CD4-positive, alpha-beta T cell treated with Interleukin-12 subunit alpha and Interleukin-12 subunit beta, for 1 hour (primary cell): ENCODE measurements at regions not wholly inside any gene's neighbourhood (a gene's known extent, or its start where the extent isn't known, plus 50 kb on each side); places are given as distances from the start of the nearest gene placed in this dataset.
"Not testable (repeated sequence)": the region's sequence is repeated elsewhere in the genome, so short reads cannot be mapped to it uniquely, and the experiment has no call there.

Experiments
- DNase-seq: peaks from one replicate; pipeline ENCODE4 v3.0.0-alpha.2; 2020

- peak; percentile 22 for DNase-seq
Observed at GRCh38 chr20:53657279-53657678, 63.6 kb upstream of the ZNF217 start.

- DNase-seq: no peak
Observed at GRCh38 chr20:53656293-53657202, 62.9 kb upstream of the ZNF217 start.

- DNase-seq: no peak
Observed at GRCh38 chr20:53655625-53656292, 62.1 kb upstream of the ZNF217 start.

GRCh38 chr20:53654932-53655624 lies 61.4 kb upstream of the ZNF217 start:
- no peak for DNase-seq

GRCh38 chr20:53654521-53654920 lies 60.9 kb upstream of the ZNF217 start:
- DNase-seq: not testable (repeated sequence)

GRCh38 chr20:53652859-53653517 lies 59.3 kb upstream of the ZNF217 start:
- no peak for DNase-seq

DNA sequence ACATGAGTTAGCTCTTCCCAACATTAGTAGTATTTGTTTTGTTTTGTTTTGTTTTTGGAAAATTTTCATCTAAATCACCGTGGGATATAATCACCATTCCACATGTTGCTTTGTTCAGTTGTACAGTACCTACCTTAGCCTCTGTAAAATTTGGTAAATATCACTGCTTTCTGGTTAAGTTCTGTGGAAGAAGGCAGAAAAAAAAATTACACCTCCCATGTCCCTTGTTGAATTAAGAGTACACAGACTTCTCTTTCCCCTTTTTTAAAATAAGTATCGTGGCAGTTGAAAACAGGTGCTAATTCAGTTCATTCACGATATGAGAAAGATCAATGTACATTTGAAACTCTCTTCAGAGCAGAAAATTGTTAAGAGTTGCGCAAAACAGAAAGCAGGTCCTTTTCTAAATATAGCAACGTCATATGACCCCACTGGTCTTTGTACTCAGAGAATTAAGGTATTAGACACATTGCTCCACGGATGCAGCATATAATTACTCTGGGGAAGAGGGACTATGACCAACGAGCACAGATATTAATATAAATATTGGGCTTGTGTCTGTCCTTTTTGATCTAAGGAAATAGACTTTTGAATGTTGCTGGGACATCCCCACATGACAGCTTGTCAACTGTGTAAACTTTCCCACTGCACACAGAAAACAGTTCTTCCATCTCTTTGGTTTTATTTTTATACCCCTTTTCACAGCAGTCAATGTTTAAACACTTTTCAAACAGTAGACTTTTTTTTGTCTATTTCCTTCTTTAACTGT lies 58.6 kb upstream of the ZNF217 start:
- peak; percentile 46 for DNase-seq

DNA sequence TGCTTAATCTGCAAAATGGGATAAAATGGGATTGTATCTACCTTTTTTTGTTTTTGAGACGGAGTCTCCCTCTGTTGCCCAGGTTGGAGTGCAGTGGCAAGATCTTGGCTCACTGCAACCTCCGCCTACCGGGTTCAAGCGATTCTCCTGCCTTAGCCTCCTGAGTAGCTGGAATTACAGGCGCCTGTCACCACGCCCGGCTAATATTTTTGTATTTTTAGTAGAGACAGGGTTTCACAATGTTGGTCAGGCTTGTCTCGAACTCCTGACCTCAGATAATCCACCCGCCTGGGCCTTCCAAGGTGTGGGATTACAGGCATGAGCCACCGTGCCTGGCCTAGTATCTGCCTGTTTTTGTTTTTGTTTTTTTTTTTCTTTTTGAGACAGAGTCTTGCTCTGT lies 55.9 kb upstream of the ZNF217 start:
- DNase-seq: not testable (repeated sequence)

DNA sequence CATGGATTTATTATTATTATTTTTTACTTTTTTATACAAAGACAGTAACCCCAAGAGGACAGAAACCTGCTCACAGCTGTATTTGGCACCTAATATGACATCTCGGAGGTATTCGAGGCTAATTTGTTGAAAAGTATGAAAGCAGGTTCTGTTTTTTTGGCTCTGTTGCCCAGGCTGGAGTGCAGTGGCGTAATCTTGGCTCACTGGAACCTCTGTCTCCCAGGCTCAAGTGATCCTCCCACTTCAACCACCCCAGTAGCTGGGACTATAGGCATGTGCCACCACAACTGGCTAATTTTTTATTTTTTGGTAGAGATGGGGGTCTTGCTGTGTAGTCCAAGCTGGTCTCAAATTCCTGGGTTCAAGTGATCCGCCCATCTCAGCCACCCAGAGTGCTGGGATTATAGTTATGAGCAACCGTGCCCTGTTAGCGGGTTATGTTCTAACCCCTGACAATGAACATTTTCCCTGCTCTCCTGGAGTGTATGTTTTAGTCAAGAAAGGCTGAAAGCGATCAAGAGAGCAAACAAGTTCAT lies 53.7 kb upstream of the ZNF217 start:
- DNase-seq: no peak

GRCh38 chr20:53646550-53646949 lies 52.9 kb upstream of the ZNF217 start:
- no peak for DNase-seq

GRCh38 chr20:53645582-53645897 lies 51.9 kb upstream of the ZNF217 start:
- no peak for DNase-seq

DNA sequence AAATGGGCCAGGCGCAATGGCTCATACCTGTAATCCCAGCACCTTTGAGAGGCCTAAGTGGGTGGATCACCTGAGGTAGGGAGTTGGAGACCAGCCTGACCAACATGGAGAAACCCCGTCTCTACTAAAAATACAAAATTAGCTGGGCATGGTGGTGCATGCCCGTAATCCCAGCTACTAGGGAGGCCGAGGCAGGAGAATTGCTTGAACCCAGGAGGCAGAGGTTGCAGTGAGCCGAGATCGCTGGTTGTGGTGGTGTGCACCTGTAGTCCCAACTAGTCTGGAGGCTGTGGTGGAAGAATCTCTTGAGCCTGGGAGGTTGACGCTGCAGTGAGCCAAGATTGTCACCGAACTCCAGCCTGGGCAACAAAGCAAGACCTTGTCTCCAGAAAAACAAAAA lies 50.5 kb upstream of the ZNF217 start:
- not testable (repeated sequence) for DNase-seq
